IPS-NIHi7 (cell line): ENCODE measurements at regions not wholly inside any gene's neighbourhood (a gene's known extent, or its start where the extent isn't known, plus 50 kb on each side); places are given as distances from the start of the nearest gene placed in this dataset.

Experiments used
- DNase-seq: peaks from one replicate; pipeline ENCODE4 v3.0.0; 2012; ENCODE audit warnings: mixed read lengths; ENCODE audit errors: extremely low spot score

GRCh38 chrX:132568291-132568690 is 79.5 kb upstream of the MBNL3 start:
- no peak for DNase-seq

- no peak for DNase-seq
Observed at GRCh38 chrX:132565273-132565672, 76.4 kb upstream of the MBNL3 start.

GRCh38 chrX:132563976-132564375 is 75.1 kb upstream of the MBNL3 start:
- peak; percentile 10 for DNase-seq

- no peak for DNase-seq
Observed at GRCh38 chrX:132561974-132562373, 73.1 kb upstream of the MBNL3 start.

- DNase-seq: no peak
Observed at GRCh38 chrX:132561483-132561882, 72.6 kb upstream of the MBNL3 start.

GRCh38 chrX:132559101-132559500 is 70.3 kb upstream of the MBNL3 start:
- DNase-seq: no peak

GRCh38 chrX:132539611-132540010 is 50.8 kb upstream of the MBNL3 start:
- no peak for DNase-seq
